ENCODE measurements at regions not wholly inside any gene's neighbourhood (a gene's known extent, or its start where the extent isn't known, plus 50 kb on each side); places are given as distances from the start of the nearest gene placed in this dataset.
"Not testable (repeated sequence)": the region's sequence is repeated elsewhere in the genome, so short reads cannot be mapped to it uniquely, and the experiment has no call there.

DNA sequence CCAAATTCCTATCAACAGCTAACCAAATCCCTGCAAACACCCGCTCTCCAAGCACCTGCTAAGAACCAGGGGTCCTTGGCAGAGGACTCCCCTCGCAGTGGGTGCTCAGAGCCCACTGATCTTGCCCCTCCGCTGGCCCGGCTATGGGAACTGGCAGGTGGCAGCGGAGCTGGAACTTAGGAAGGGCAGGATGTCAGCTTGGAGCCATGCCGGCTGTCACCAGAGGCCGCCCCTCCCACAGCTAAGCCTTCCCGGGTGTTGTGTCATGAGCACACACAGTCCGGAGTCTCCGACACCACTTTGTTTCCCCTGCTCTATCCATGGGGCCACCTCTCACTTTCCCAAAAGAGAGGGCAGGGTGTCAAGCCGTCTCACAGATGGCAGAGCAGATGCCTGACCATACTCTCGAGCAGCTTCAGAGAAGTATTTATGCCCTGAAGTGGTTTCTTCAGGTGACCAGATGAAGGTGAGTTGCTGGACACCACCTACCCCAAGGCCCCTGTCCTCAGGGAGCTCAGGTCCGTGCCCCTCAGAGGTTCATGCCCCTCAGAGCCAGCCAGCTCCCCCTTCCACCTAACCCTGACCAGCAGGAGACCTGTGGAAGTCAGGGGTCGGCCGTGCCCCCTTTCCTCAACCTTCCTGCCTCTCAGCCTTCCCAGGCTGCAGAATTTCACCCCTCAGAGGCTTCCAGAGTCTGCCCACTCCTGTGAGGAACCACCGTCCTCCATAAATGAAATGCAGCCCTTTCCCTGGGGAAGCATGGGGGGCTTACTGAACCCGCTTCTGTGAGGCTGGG, 545.7 kb upstream of the B3GAT1 start:
- H2AFZ ChIP-seq (ENCODE audit: low read depth, low read length) = no peak overlapping the region
- no peaks in the 10 kb centered on the region for H3K4me1 ChIP-seq (ENCODE audit: low read length)
- H3K4me2 ChIP-seq (ENCODE audit: low read length) = no peak overlapping the region
- no peaks in the 10 kb centered on the region for H3K36me3 ChIP-seq (replicated peaks; ENCODE audit: low read depth, low read length)
- TF ChIP-seq EZH2phosphoT487 (IDR thresholded peaks at IDR 0.05; ENCODE audit: low read depth) = no peak
- TF ChIP-seq, protein P1, sequence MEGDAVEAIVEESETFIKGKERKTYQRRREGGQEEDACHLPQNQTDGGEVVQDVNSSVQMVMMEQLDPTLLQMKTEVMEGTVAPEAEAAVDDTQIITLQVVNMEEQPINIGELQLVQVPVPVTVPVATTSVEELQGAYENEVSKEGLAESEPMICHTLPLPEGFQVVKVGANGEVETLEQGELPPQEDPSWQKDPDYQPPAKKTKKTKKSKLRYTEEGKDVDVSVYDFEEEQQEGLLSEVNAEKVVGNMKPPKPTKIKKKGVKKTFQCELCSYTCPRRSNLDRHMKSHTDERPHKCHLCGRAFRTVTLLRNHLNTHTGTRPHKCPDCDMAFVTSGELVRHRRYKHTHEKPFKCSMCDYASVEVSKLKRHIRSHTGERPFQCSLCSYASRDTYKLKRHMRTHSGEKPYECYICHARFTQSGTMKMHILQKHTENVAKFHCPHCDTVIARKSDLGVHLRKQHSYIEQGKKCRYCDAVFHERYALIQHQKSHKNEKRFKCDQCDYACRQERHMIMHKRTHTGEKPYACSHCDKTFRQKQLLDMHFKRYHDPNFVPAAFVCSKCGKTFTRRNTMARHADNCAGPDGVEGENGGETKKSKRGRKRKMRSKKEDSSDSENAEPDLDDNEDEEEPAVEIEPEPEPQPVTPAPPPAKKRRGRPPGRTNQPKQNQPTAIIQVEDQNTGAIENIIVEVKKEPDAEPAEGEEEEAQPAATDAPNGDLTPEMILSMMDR (IDR thresholded peaks at IDR 0.05; ENCODE audit: low read depth, low read length) = no peak
- H3K4me3 ChIP-seq (ENCODE audit: low read length) = no peak overlapping the region
- no peak overlapping the region for H3K9ac ChIP-seq (ENCODE audit: low read length)
- H3K27me3 ChIP-seq (ENCODE audit: low read depth, low read length) = no peaks in the 10 kb centered on the region
- no peaks in the 10 kb centered on the region for H4K20me1 ChIP-seq (ENCODE audit: insufficient read depth, low read length)
- H3K9me3 ChIP-seq (ENCODE audit: insufficient read depth, low read length) = no peaks in the 10 kb centered on the region
- H3K79me2 ChIP-seq (ENCODE audit: low read length) = no peaks in the 10 kb centered on the region
- H3K27ac ChIP-seq (ENCODE audit: low read length) = no peak overlapping the region

GRCh38 chr11:134956450-134957210, 544.6 kb upstream of the B3GAT1 start:
- TF ChIP-seq, protein P1 (IDR thresholded peaks at IDR 0.05; ENCODE audit: low read depth, low read length) = no peak
- TF ChIP-seq EZH2phosphoT487 (IDR thresholded peaks at IDR 0.05; ENCODE audit: low read depth) = no peak
- H3K9ac ChIP-seq (ENCODE audit: low read length) = no peak overlapping the region

DNA sequence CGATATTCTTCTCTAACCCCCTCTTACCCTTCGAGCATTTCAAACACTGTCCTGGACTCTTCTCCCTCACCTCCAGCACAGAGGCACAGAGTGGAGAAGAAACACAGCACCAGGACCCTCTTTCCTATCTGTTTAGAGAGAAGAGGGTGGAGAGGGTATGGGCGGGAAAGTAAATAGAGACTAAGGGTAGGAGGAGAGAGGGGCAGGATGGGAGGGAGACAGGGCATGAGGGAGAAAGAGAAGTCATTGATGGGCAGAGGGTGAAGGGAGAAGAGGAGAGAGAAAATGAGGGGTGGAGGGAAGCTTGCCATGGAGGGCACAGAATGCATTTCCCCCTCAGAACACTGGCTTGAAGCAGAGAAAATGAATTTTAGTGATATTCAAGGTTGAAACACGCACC, 543.9 kb upstream of the B3GAT1 start:
- not testable (repeated sequence) for H3K36me3 ChIP-seq (replicated peaks; ENCODE audit: low read depth, low read length); H4K20me1 ChIP-seq (ENCODE audit: insufficient read depth, low read length); H3K4me1 ChIP-seq (ENCODE audit: low read length); H3K9me3 ChIP-seq (ENCODE audit: insufficient read depth, low read length); H3K27me3 ChIP-seq (ENCODE audit: low read depth, low read length); H3K9ac ChIP-seq (ENCODE audit: low read length); H3K79me2 ChIP-seq (ENCODE audit: low read length); H3K4me2 ChIP-seq (ENCODE audit: low read length); H2AFZ ChIP-seq (ENCODE audit: low read depth, low read length); H3K4me3 ChIP-seq (ENCODE audit: low read length); H3K27ac ChIP-seq (ENCODE audit: low read length)

More at GRCh38 chr11:134956450-134957210, 544.6 kb upstream of the B3GAT1 start:
- H4K20me1 ChIP-seq (ENCODE audit: insufficient read depth, low read length) = no peaks in the 10 kb centered on the region
- H3K27ac ChIP-seq (ENCODE audit: low read length) = no peak overlapping the region
- no peaks in the 10 kb centered on the region for H3K4me1 ChIP-seq (ENCODE audit: low read length)
- H3K4me3 ChIP-seq (ENCODE audit: low read length) = no peak overlapping the region
- H3K4me2 ChIP-seq (ENCODE audit: low read length) = no peak overlapping the region
- H3K36me3 ChIP-seq (replicated peaks; ENCODE audit: low read depth, low read length) = no peaks in the 10 kb centered on the region
- no peak overlapping the region for H2AFZ ChIP-seq (ENCODE audit: low read depth, low read length)
- no peaks in the 10 kb centered on the region for H3K79me2 ChIP-seq (ENCODE audit: low read length)
- H3K9me3 ChIP-seq (ENCODE audit: insufficient read depth, low read length) = no peaks in the 10 kb centered on the region
- no peaks in the 10 kb centered on the region for H3K27me3 ChIP-seq (ENCODE audit: low read depth, low read length)

GRCh38 chr11:134955281-134955680, 543.2 kb upstream of the B3GAT1 start:
- Histone ChIP-seq H3K36me3 (replicated peaks; ENCODE audit: low read depth, low read length) (no peaks in the 10 kb centered on the region), H3K27me3 (ENCODE audit: low read depth, low read length) (no peaks in the 10 kb centered on the region), H3K79me2 (ENCODE audit: low read length) (no peaks in the 10 kb centered on the region), H3K4me1 (ENCODE audit: low read length) (no peaks in the 10 kb centered on the region), H3K27ac (ENCODE audit: low read length) (no peak overlapping the region), H4K20me1 (ENCODE audit: insufficient read depth, low read length) (no peaks in the 10 kb centered on the region), H3K4me3 (ENCODE audit: low read length) (no peak overlapping the region), H3K9me3 (ENCODE audit: insufficient read depth, low read length) (no peaks in the 10 kb centered on the region), H2AFZ (ENCODE audit: low read depth, low read length) (no peak overlapping the region), H3K4me2 (ENCODE audit: low read length) (no peak overlapping the region), H3K9ac (ENCODE audit: low read length) (no peak overlapping the region)
- no peak for TF ChIP-seq EZH2phosphoT487 (IDR thresholded peaks at IDR 0.05; ENCODE audit: low read depth)
- TF ChIP-seq, protein P1 (IDR thresholded peaks at IDR 0.05; ENCODE audit: low read depth, low read length) = no peak

DNA sequence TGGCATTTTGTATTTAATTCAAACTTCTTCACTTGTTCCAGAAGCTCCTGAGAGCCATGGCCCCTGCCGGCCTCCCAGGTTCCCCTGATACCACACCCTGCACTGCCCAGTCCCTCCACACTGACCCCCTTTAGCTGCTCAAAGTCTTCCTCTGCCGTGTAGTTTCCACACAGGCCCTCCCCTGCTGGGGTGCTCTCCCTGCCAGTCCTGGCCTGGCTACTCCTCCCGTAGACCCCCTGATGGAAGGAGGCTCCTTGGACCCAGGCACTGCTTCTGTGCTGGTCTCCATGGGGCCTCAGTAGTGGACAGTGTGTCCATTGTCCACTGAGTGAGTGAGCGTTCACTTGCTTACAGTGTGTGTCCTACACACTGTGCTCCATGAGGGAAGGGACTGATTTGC, 542.4 kb upstream of the B3GAT1 start:
- not testable (repeated sequence) for H2AFZ ChIP-seq (ENCODE audit: low read depth, low read length); H3K9ac ChIP-seq (ENCODE audit: low read length); H3K4me3 ChIP-seq (ENCODE audit: low read length); H3K4me1 ChIP-seq (ENCODE audit: low read length); H3K27ac ChIP-seq (ENCODE audit: low read length); H3K36me3 ChIP-seq (replicated peaks; ENCODE audit: low read depth, low read length); H3K27me3 ChIP-seq (ENCODE audit: low read depth, low read length); H3K4me2 ChIP-seq (ENCODE audit: low read length); H3K79me2 ChIP-seq (ENCODE audit: low read length); H3K9me3 ChIP-seq (ENCODE audit: insufficient read depth, low read length); H4K20me1 ChIP-seq (ENCODE audit: insufficient read depth, low read length)

DNA sequence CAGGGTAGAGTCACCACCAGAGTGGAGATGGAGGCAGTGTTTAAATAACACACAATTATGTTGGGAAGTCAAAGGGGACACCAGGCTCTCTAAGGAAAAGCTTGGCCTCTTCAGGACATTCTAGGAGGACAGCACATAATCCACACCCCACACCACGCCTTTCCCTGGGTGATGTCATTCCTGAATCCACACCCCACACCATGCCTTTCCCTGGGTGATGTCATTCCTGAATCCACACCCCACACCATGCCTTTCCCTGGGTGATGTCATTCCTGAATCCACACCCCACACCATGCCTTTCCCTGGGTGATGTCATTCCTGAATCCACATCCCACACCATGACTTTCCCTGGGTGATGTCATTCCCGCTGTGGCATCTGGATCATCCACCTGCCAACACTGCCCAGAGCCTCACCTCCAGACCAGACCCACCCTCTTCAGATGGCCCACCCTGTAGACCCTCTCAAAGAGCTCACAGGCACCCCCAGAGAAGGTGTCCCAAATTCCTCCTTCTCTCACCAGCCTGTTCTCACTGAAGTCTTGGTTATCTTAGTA, 541.5 kb upstream of the B3GAT1 start:
- H3K36me3 ChIP-seq (replicated peaks; ENCODE audit: low read depth, low read length); H3K4me1 ChIP-seq (ENCODE audit: low read length); H3K9me3 ChIP-seq (ENCODE audit: insufficient read depth, low read length); H3K9ac ChIP-seq (ENCODE audit: low read length); H3K27ac ChIP-seq (ENCODE audit: low read length); H3K4me2 ChIP-seq (ENCODE audit: low read length); H4K20me1 ChIP-seq (ENCODE audit: insufficient read depth, low read length); H2AFZ ChIP-seq (ENCODE audit: low read depth, low read length); H3K79me2 ChIP-seq (ENCODE audit: low read length); H3K27me3 ChIP-seq (ENCODE audit: low read depth, low read length); H3K4me3 ChIP-seq (ENCODE audit: low read length): not testable (repeated sequence)
